ENCODE measurements at regions not wholly inside any gene's neighbourhood (a gene's known extent, or its start where the extent isn't known, plus 50 kb on each side); places are given as distances from the start of the nearest gene placed in this dataset.

DNA sequence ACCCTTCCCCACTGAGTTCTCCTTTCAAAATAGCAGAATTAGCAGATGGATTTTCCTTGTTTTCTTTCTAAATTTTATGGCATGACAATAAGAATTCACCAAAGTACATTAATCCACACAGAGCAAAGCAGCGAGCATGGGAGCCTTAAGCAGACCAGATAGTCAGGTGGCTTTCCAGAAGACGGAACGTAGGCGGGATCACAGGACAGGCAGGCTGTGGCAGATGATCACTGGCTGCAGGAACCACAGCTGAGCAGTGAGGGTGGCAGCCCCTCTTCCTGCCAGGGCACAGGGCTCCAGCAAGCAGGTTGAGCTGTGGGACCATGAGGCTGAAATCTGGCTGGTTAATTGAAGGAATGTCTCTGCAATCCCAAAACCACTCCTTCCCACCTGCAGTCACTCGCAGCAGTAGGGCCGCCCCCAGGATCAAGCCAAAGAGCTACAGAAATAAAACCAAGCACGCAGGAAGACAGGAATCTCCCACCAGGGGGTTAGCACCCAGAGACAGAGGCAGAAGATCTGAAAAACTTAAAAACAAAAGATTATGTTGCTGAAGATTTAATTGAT is 259.9 kb downstream of the EIPR1 start:
- Mint-ChIP-seq H3K27me3 (no peaks in the 10 kb centered on the region), H3K4me1 (no peaks in the 10 kb centered on the region)
- CTCF ChIA-PET = interaction anchor here in 1 of 2 donors (0.7 kb wide), 1 partner anchor 1631 kb away, joined by 5 read pairs; no protein-coding TSS in a partner anchor

DNA sequence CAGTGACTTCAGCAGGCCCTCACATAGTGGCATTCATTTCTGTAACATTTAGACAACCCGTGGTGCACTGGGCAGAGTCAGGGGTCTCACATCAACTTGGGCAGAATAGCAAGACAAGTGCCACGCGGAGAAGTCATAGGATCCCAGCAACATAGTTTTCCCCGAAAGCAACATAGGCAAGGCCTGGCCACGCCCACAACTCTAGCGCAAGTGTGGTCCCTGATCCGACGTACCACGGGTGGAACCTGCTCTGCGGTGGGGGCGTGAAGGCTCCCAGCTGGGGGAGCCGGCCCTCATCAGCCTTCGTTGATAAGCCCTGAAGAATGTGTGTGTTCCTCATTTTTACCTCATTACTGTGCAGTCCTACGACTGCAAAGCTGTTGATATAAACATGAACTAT is 261.2 kb downstream of the EIPR1 start:
- CTCF ChIA-PET = no interaction called here
- no peak overlapping the region for H3K4me3 Mint-ChIP-seq
- WGBS (ENCODE audit: insufficient coverage) = 90% methylated on average over 13 of the region's 14 CpGs

More for the DNA sequence above, 259.9 kb downstream of the EIPR1 start:
- Histone ChIP-seq H3K9me3 (no peaks in the 10 kb centered on the region), H3K4me3 (ENCODE audit: control insufficient read depth in 1 of 2, extremely low read depth in 1 of 2, low read length in 1 of 2) (no peak overlapping the region), H3K27ac (ENCODE audit: low read length) (no peak overlapping the region), H3K4me1 (ENCODE audit: control insufficient read depth in 1 of 2, extremely low read depth in 1 of 2, insufficient read depth in 2 of 2, low read length in 2 of 2) (no peaks in the 10 kb centered on the region), H3K27me3 (replicated peaks in 1 of 2; ENCODE audit: control insufficient read depth in 2 of 2, extremely low read depth in 1 of 2, insufficient read depth in 2 of 2, low read length in 1 of 2) (peaks cover 0 to 4% of the 10 kb centered on the region in 2 experiments), H3K36me3 (ENCODE audit: control insufficient read depth in 2 of 2, extremely low read depth in 1 of 2, insufficient read depth in 1 of 2, low read length in 1 of 2) (no peaks in the 10 kb centered on the region)
- Mint-ChIP-seq H3K36me3 (peaks cover 9% of the 10 kb centered on the region), H3K9me3 (peaks cover 0 to 4% (median 0%) of the 10 kb centered on the region in 3 donors), H3K27ac (no peak overlapping the region), H3K4me3 (no peak overlapping the region)
- ATAC-seq (replicated peaks in 1 of 4) (no peak), DNase-seq (no peak)
- WGBS (ENCODE audit: insufficient coverage) = 76% methylated on average over 6 of the region's 7 CpGs
- POLR2A ChIA-PET = no interaction called here

DNA sequence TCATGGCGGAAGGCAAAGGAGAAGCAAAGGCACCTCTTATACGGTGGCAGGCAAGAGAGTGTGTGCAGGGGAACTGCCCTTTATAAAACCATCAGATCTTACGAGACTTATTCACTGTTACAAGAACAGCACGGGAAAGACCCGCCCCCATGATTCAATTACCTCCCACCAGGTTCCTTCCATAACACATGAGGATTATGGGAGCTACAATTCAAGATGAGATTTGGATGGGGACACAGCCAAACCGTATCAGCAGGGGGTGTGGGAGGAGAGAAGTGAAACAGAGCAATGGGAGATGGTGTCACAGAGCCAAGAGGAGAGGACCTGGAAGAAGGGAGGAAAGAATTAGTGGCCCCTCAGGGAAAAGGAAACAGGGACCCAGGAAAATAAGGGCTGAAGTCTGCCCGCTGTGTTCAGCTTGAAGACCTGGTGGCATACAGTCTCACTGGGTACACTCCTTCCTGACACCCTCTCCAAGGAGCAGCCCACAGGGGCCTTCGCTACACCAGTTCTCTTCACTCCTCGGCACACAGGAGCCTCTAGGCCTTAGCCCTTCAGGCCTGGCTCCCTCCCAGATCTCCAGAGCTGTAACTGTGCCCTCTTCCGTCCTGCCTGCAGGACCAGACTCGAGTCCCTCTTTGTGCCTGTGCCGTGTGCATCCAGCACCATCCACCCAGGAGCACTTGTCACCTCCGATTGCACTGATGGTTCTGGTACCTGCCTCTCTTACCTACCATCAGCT is 262.1 kb downstream of the EIPR1 start:
- Histone ChIP-seq H3K27me3 (replicated peaks in 1 of 2; ENCODE audit: control insufficient read depth in 2 of 2, extremely low read depth in 1 of 2, insufficient read depth in 2 of 2, low read length in 1 of 2) (peaks cover 0 to 4% of the 10 kb centered on the region in 2 experiments), H3K27ac (ENCODE audit: low read length) (no peak overlapping the region), H3K36me3 (ENCODE audit: control insufficient read depth in 2 of 2, extremely low read depth in 1 of 2, insufficient read depth in 1 of 2, low read length in 1 of 2) (no peaks in the 10 kb centered on the region), H3K4me3 (ENCODE audit: control insufficient read depth in 1 of 2, extremely low read depth in 1 of 2, low read length in 1 of 2) (no peak overlapping the region), H3K4me1 (ENCODE audit: control insufficient read depth in 1 of 2, extremely low read depth in 1 of 2, insufficient read depth in 2 of 2, low read length in 2 of 2) (no peaks in the 10 kb centered on the region), H3K9me3 (no peaks in the 10 kb centered on the region)
- Mint-ChIP-seq H3K4me1 (no peaks in the 10 kb centered on the region), H3K27ac (no peak overlapping the region), H3K27me3 (no peaks in the 10 kb centered on the region), H3K9me3 (peaks cover 0 to under 1% (median 0%) of the 10 kb centered on the region in 3 donors), H3K36me3 (peaks cover 9% of the 10 kb centered on the region), H3K4me3 (no peak overlapping the region)
- ATAC-seq (replicated peaks in 1 of 4) (no peak), DNase-seq (no peak)
- 87% methylated on average over 6 of the region's 13 CpGs for WGBS (ENCODE audit: insufficient coverage)
- CTCF ChIA-PET = no interaction called here
- POLR2A ChIA-PET = no interaction called here

More for the DNA sequence above, 261.2 kb downstream of the EIPR1 start:
- Histone ChIP-seq H3K9me3 (no peaks in the 10 kb centered on the region), H3K27ac (ENCODE audit: low read length) (no peak overlapping the region), H3K4me1 (ENCODE audit: control insufficient read depth in 1 of 2, extremely low read depth in 1 of 2, insufficient read depth in 2 of 2, low read length in 2 of 2) (no peaks in the 10 kb centered on the region), H3K27me3 (replicated peaks in 1 of 2; ENCODE audit: control insufficient read depth in 2 of 2, extremely low read depth in 1 of 2, insufficient read depth in 2 of 2, low read length in 1 of 2) (peaks cover 0 to 4% of the 10 kb centered on the region in 2 experiments), H3K36me3 (ENCODE audit: control insufficient read depth in 2 of 2, extremely low read depth in 1 of 2, insufficient read depth in 1 of 2, low read length in 1 of 2) (no peaks in the 10 kb centered on the region), H3K4me3 (ENCODE audit: control insufficient read depth in 1 of 2, extremely low read depth in 1 of 2, low read length in 1 of 2) (no peak overlapping the region)
- peaks cover 0 to under 1% (median 0%) of the 10 kb centered on the region in 3 donors for H3K9me3 Mint-ChIP-seq
- DNase-seq (no peak), ATAC-seq (replicated peaks in 1 of 4) (no peak)
- POLR2A ChIA-PET = no interaction called here
- H3K27ac Mint-ChIP-seq = no peak overlapping the region
- H3K36me3 Mint-ChIP-seq = peaks cover 9% of the 10 kb centered on the region
- H3K4me1 Mint-ChIP-seq = no peaks in the 10 kb centered on the region
- H3K27me3 Mint-ChIP-seq = no peaks in the 10 kb centered on the region

DNA sequence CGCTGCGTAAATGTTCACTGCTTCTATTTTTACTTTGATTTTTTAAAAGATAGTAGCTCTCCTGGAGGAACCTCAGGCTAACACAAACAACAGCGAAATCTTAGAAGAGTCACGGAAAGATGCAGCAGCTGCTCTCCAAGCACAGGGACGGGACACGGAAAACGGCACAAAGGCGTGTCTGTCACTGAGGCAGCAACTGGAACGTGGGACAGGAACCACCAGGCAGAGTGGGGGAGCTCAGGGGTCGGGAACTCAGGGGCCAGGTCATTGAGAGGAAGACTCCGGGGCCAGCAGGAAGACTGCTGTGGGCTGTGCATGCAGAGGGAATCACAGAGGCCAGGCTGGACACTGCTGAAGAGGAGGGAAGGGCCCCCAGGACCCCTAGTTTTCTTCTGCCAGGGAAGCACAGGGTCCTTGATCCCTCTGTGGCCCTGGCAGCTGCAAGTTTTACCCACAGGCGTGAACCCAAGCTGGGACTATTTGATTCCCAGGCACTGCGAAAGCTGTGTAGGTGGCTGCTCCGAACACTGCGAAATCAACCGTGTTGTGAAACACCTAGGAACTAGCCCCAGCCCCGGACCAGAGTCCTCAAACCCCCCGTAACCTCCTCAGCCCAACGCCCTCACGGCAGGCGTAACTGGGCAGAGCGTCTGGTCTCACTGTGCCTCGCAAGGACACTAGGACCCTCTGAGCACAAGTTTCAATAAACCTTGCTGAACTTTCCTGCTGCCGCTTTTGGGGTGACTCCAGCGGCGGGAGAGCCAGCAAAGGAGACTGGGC is 263.0 kb downstream of the EIPR1 start:
- ChIA-PET CTCF (no interaction called here), POLR2A (no interaction called here)
- no peaks in the 10 kb centered on the region for H3K27me3 Mint-ChIP-seq
- no peaks in the 10 kb centered on the region for H3K36me3 ChIP-seq (ENCODE audit: control insufficient read depth in 2 of 2, extremely low read depth in 1 of 2, insufficient read depth in 1 of 2, low read length in 1 of 2)
- peaks cover 0 to 4% of the 10 kb centered on the region in 2 experiments for H3K27me3 ChIP-seq (replicated peaks in 1 of 2; ENCODE audit: control insufficient read depth in 2 of 2, extremely low read depth in 1 of 2, insufficient read depth in 2 of 2, low read length in 1 of 2)
- H3K9me3 ChIP-seq = no peaks in the 10 kb centered on the region
- H3K27ac Mint-ChIP-seq = no peak overlapping the region
- H3K4me1 Mint-ChIP-seq = no peaks in the 10 kb centered on the region
- no peak overlapping the region for H3K4me3 ChIP-seq (ENCODE audit: control insufficient read depth in 1 of 2, extremely low read depth in 1 of 2, low read length in 1 of 2)
- peaks cover 9% of the 10 kb centered on the region for H3K36me3 Mint-ChIP-seq
- H3K4me1 ChIP-seq (ENCODE audit: control insufficient read depth in 1 of 2, extremely low read depth in 1 of 2, insufficient read depth in 2 of 2, low read length in 2 of 2) = no peaks in the 10 kb centered on the region
- no peak overlapping the region for H3K4me3 Mint-ChIP-seq
- DNase-seq (no peak), ATAC-seq (replicated peaks in 1 of 4) (no peak)
- no peak overlapping the region for H3K27ac ChIP-seq (ENCODE audit: low read length)
- peaks cover 0 to 6% (median 0%) of the 10 kb centered on the region in 3 donors for H3K9me3 Mint-ChIP-seq
- WGBS (ENCODE audit: insufficient coverage) = 88% methylated on average over 18 of the region's 26 CpGs

DNA sequence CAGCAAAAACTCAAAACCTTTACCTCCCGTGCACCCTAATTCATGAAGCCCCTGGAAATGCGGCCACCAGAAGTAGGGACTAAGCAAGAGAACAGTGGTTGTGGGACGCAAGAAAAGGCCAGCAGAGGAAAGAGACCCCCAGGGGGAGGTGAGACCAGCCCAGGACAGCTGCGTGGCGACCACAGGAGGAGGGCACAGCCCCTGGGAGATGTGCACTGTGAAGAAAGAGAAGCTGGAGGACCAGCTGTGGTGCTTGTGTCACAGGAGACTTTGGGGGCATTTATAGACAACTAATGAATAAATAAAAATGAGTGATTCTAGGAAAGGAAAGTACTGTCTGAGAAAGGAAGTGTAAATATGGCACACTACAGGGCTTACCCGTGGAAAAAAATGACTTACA is 263.8 kb downstream of the EIPR1 start:
- H3K9me3 ChIP-seq = no peaks in the 10 kb centered on the region
- WGBS (ENCODE audit: insufficient coverage) = 71% methylated on average over 1 of the region's 6 CpGs
- H3K27ac ChIP-seq (ENCODE audit: low read length) = no peak overlapping the region
- no peak for DNase-seq
- POLR2A ChIA-PET = no interaction called here
- peaks cover 0 to 6% (median 0%) of the 10 kb centered on the region in 3 donors for H3K9me3 Mint-ChIP-seq
- peaks cover 9% of the 10 kb centered on the region for H3K36me3 Mint-ChIP-seq
- no peaks in the 10 kb centered on the region for H3K4me1 ChIP-seq (ENCODE audit: control insufficient read depth in 1 of 2, extremely low read depth in 1 of 2, insufficient read depth in 2 of 2, low read length in 2 of 2)
- no peak overlapping the region for H3K27ac Mint-ChIP-seq
- H3K4me3 Mint-ChIP-seq = no peak overlapping the region
- H3K4me3 ChIP-seq (ENCODE audit: control insufficient read depth in 1 of 2, extremely low read depth in 1 of 2, low read length in 1 of 2) = no peak overlapping the region
- ATAC-seq (replicated peaks in 1 of 4) = no peak
- no peaks in the 10 kb centered on the region for H3K36me3 ChIP-seq (ENCODE audit: control insufficient read depth in 2 of 2, extremely low read depth in 1 of 2, insufficient read depth in 1 of 2, low read length in 1 of 2)
- CTCF ChIA-PET = no interaction called here
- peaks cover 0 to 4% of the 10 kb centered on the region in 2 experiments for H3K27me3 ChIP-seq (replicated peaks in 1 of 2; ENCODE audit: control insufficient read depth in 2 of 2, extremely low read depth in 1 of 2, insufficient read depth in 2 of 2, low read length in 1 of 2)
- H3K27me3 Mint-ChIP-seq = no peaks in the 10 kb centered on the region
- H3K4me1 Mint-ChIP-seq = no peaks in the 10 kb centered on the region

DNA sequence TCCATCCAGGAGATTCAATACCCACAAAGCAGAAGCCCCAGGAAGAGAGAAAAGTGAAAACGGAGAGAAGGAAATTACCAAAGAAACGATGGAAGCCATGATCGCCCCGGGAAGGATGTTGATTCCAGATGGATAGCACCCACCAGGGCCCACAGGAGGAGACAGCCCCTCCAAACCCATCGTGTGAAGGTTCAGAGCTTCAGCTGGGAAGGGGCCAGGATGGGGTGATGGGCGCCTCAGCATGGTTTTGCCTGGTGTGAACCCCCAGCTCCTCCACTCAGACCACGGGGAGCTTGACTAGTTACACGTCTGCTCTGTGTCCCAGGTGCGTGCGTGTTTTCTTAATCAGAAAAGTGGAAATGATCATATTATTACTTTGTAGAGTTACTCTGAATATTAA is 264.5 kb downstream of the EIPR1 start:
- POLR2A ChIA-PET = no interaction called here

More for the DNA sequence above, 264.5 kb downstream of the EIPR1 start:
- H3K4me3 Mint-ChIP-seq = no peak overlapping the region
- H3K4me1 Mint-ChIP-seq = no peaks in the 10 kb centered on the region
- no peaks in the 10 kb centered on the region for H3K9me3 ChIP-seq
- H3K27me3 Mint-ChIP-seq = no peaks in the 10 kb centered on the region
- no peak overlapping the region for H3K27ac Mint-ChIP-seq
- 80% methylated on average over 3 of the region's 10 CpGs for WGBS (ENCODE audit: insufficient coverage)
- no peak for ATAC-seq (replicated peaks in 1 of 4)
- peaks cover 0 to 4% of the 10 kb centered on the region in 2 experiments for H3K27me3 ChIP-seq (replicated peaks in 1 of 2; ENCODE audit: control insufficient read depth in 2 of 2, extremely low read depth in 1 of 2, insufficient read depth in 2 of 2, low read length in 1 of 2)
- no peaks in the 10 kb centered on the region for H3K36me3 ChIP-seq (ENCODE audit: control insufficient read depth in 2 of 2, extremely low read depth in 1 of 2, insufficient read depth in 1 of 2, low read length in 1 of 2)
- no peaks in the 10 kb centered on the region for H3K4me1 ChIP-seq (ENCODE audit: control insufficient read depth in 1 of 2, extremely low read depth in 1 of 2, insufficient read depth in 2 of 2, low read length in 2 of 2)
- H3K36me3 Mint-ChIP-seq = peaks cover 8% of the 10 kb centered on the region
- CTCF ChIA-PET = no interaction called here
- no peak overlapping the region for H3K4me3 ChIP-seq (ENCODE audit: control insufficient read depth in 1 of 2, extremely low read depth in 1 of 2, low read length in 1 of 2)
- peaks cover 0 to 6% (median 0%) of the 10 kb centered on the region in 3 donors for H3K9me3 Mint-ChIP-seq
- H3K27ac ChIP-seq (ENCODE audit: low read length) = no peak overlapping the region
- no peak for DNase-seq

Data from T-cell (primary cell).